HG03565 (cell line): ENCODE measurements at regions not wholly inside any gene's neighbourhood (a gene's known extent, or its start where the extent isn't known, plus 50 kb on each side); places are given as distances from the start of the nearest gene placed in this dataset.

Experiments used
- ATAC-seq: cut with Tn5 transposase; IDR thresholded peaks from one replicate; pipeline ENCODE4 v1.9.1; 2021; ENCODE audit warnings: mild to moderate bottlenecking, moderate library complexity; ENCODE audit not compliant: unreplicated experiment

- no peak for ATAC-seq
These were observed 93.8 kb downstream of the SCG2 start for GRCh38 chr2:223508372-223508771.

DNA sequence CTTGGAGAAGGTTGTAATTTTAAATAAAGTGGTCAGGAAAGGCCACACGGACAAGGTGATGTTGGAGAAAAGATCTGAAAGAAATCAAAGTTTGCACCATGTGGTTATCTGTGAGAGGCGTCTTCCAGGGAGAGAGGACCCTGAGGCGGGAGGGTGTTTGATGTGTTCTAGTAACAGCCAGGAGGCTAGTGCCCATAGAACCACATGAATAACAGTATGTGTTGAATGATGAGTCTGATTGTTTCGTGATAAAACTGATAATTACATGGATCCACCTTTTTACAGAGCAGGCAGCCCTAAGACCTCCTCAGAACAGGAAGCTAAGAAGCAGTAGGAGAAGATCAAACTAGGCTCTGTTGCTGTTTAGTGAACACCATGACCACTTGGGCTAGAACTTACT lies 91.4 kb downstream of the SCG2 start:
- no peak for ATAC-seq

DNA sequence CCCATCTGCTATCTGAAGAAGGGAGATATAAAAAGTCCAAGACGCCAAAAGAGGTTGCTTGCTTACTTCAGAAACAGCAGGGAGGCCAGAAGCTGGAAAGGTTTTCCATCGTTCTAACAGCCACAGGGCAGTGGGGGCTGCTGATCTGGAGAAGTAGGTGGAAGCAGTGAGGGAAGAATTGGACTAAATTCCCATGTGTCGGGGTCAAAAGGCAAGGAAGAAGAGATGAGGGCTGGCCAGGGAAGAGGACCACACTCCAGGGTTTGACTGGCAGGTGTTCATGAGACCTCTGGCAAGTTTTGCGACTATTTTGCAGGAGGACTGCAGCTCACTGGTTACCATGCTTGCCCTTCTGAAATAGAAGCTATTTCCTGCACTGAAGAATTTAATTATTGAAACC lies 91.0 kb downstream of the SCG2 start:
- no peak for ATAC-seq

GRCh38 chr2:223513771-223514455 lies 88.2 kb downstream of the SCG2 start:
- no peak for ATAC-seq

GRCh38 chr2:223519471-223519870 lies 82.7 kb downstream of the SCG2 start:
- ATAC-seq, result no peak

- ATAC-seq, result no peak
These were observed 79.4 kb downstream of the SCG2 start for GRCh38 chr2:223522796-223523195.

- no peak for ATAC-seq
These were observed 78.6 kb downstream of the SCG2 start for GRCh38 chr2:223523551-223524001.

- no peak for ATAC-seq
These were observed 78.1 kb downstream of the SCG2 start for GRCh38 chr2:223524066-223524465.

- no peak for ATAC-seq
These were observed 76.1 kb downstream of the SCG2 start for GRCh38 chr2:223526106-223526505.

DNA sequence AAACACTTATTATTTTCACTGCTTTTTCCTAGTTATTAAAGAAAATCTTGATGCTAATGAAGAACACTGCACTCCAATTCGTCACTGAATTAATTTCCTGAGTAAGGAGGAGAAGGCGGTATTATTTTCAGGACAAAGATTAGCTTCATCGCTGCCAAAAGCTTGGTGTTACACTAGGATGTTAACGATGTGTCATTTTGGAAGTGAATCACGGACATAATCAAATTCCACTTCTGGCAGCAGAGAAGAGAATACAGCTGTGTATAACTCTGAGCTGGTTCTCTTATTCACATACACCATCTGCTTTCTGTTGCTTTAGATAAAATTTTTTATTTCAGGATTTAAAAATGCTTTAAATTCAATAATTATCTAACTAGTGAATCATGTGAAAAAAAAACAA lies 74.1 kb downstream of the SCG2 start:
- no peak for ATAC-seq

- ATAC-seq, result no peak
These were observed 72.5 kb downstream of the SCG2 start for GRCh38 chr2:223529696-223530095.

DNA sequence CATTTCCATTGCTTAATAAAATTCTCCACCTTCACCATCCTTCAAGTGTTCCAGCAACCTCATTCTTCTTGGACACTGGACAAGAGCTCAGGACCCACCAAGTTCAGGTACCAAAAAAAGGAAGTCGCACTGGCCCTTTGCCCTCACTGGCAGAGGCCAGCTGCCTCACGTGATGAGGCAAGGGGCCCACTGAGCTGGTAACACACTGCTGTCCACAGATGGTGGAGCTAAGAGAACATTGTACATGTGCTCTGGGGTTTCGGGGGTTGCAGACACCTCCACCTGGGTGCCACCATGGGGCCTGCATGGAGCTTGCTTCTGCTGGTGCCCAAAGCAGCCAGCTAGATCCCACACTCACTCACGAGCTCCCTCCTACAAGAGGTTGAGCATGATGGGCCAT lies 71.3 kb downstream of the SCG2 start:
- no peak for ATAC-seq

DNA sequence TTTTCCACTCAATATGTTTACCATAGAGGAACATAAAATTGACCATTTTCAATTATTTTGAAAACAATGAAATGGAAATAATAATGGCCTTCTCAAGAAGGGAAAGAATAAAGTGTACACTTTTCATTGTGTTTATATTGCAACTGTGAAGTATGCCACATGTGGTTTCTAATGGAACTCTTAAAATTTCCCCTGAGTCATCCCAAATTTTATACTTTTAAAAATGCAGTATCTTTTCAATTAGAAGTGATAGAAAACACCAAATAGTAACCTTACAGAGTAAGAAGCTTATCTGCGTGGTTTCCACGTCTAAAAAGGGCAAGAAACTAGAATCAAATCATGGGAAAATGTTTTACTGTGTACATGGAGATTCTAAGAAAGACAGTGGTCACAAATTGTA lies 70.0 kb downstream of the SCG2 start:
- ATAC-seq, result no peak

DNA sequence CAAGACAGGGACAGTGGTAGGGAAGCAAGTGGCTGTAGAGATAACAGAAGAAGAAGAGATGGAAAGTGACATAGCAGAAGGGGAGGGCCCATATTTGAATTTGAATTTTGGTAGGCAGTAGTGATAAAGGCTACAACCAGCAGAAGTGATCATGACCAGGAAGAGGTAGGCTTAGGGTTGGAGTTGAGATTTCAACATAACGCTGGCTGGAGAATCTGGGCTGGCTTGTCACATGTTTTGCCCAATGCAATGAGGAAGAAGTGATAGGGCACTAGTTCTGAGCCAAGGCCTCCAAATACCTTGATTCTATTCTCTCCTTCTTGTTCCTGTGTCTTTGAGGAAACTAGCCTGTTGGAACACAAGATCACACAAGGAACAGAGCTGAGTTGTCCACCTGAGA lies 69.4 kb downstream of the SCG2 start:
- ATAC-seq, result no peak

GRCh38 chr2:223536546-223536945 lies 65.6 kb downstream of the SCG2 start:
- ATAC-seq, result no peak

DNA sequence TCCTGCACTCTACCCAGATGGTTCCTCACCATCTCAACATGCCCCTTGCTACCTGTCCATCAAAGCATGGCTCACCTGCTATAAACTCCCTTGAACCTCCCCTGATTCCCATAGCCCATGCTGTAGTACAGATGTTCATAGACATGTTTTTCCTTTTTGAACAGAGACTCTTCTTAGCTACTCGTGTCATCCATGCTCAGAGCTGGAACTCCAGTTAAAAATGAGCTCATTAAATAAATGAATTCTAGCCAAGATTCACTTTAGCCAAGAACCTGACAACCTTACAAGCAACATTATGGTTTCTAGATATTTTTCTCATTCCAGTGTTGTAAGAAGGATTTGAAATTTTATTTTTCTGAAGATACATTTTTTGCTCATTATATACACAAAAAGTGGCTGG lies 65.0 kb downstream of the SCG2 start:
- no peak for ATAC-seq

GRCh38 chr2:223537651-223538601 lies 64.2 kb downstream of the SCG2 start:
- no peak for ATAC-seq

DNA sequence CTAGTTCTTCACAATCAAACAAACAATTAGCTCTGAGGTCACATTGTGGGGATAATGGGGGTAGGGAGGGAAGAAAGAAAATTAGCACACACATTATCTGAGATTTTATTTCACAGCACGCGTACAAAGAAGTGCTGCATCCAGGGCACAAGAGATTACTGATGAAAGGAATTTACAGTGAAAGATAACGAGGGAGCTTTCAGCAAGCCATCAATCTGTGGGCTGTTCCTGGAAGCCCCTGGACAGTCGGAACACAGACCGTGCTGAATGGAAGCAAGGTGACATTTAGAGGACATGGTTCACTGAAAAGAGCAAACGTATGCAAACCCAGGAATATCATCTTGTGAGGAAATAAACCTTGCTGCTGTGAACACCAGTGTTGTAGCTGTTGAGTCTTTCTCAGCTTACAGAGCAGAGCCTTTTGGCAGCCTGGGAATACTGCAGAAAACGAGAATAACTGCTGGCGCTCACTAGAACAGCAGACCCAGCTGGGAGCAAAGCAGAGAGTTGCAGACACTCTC lies 63.2 kb downstream of the SCG2 start:
- no peak for ATAC-seq

- ATAC-seq, result no peak
These were observed 60.6 kb downstream of the SCG2 start for GRCh38 chr2:223541546-223541945.

- ATAC-seq, result no peak
These were observed 59.7 kb downstream of the SCG2 start for GRCh38 chr2:223542501-223542900.

GRCh38 chr2:223545406-223545805 lies 56.8 kb downstream of the SCG2 start:
- no peak for ATAC-seq

GRCh38 chr2:223545830-223546229 lies 56.3 kb downstream of the SCG2 start:
- no peak for ATAC-seq
